ENCODE measurements at regions not wholly inside any gene's neighbourhood (a gene's known extent, or its start where the extent isn't known, plus 50 kb on each side); places are given as distances from the start of the nearest gene placed in this dataset.

DNA sequence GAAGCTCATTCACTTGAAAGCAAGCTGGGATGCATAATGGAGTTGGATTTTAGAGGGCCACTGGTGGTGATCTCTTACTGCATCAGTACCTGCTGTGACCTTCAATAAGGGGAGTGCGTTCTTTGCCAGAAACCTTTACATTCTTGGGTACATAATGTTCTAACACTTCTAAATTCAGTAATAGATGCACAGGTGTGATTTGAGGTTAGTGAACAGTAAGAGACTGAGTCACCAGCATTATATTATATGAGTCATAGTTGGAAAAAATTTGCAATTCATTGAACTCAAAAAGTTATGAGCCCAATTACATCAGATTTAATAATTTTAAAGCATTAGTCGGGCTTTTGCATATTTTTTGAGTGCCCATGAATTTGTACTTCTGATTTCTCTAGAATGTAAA lies 803.3 kb downstream of the ADCYAP1 start:
- H3K4me3 ChIP-seq (ENCODE audit: low read depth, low read length) = no peak overlapping the region
- no peak for TF ChIP-seq CTCF (IDR thresholded peaks at IDR 0.05; ENCODE audit: borderline replicate concordance, insufficient read depth, low read depth, low read length)

GRCh38 chr18:1710114-1710513 lies 805.4 kb downstream of the ADCYAP1 start:
- no peak overlapping the region for H3K4me3 ChIP-seq (ENCODE audit: low read depth, low read length)
- TF ChIP-seq CTCF (IDR thresholded peaks at IDR 0.05; ENCODE audit: borderline replicate concordance, insufficient read depth, low read depth, low read length) = no peak

DNA sequence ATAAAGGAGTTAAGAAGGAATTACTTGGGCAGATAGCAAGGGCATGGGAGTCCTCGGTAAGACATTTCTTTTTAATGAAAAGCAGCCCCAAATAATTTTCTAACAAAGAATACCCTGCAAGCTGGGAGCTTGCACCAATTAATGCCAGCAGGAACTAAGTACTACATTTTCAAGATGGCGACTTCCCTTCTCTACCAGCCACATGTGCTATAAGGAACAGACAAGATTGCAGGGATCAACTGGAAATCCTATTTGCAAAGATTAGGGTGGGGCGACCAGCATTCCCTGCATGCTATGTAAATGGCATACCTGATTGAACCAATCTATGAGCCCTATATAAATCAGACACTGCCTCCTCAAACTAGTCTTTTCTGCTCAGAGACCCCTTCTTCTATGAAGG lies 827.5 kb downstream of the ADCYAP1 start:
- no peak for TF ChIP-seq CTCF (IDR thresholded peaks at IDR 0.05; ENCODE audit: borderline replicate concordance, insufficient read depth, low read depth, low read length)
- H3K4me3 ChIP-seq (ENCODE audit: low read depth, low read length) = no peak overlapping the region

DNA sequence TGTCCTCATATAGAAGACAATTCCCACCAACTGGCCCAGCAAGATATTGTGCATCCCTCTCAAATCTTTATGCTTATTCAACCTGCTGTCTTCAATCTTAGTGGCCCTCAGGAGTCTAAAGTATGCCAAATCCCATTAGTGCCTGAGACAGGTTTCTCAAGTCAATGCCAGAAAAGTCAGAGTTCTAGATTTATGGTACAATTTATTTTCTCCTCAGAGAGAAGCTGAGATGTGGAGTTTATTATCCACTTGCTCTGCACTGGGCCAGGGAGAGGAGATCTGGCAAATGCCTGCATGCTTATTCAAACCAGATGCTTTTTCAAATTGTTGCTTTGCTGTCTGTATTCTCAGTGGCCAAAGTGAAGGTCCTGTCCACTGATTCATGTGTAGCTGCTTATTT lies 825.2 kb downstream of the METTL4 start:
- no peak for TF ChIP-seq CTCF (IDR thresholded peaks at IDR 0.05; ENCODE audit: borderline replicate concordance, insufficient read depth, low read depth, low read length)
- H3K4me3 ChIP-seq (ENCODE audit: low read depth, low read length) = no peak overlapping the region

DNA sequence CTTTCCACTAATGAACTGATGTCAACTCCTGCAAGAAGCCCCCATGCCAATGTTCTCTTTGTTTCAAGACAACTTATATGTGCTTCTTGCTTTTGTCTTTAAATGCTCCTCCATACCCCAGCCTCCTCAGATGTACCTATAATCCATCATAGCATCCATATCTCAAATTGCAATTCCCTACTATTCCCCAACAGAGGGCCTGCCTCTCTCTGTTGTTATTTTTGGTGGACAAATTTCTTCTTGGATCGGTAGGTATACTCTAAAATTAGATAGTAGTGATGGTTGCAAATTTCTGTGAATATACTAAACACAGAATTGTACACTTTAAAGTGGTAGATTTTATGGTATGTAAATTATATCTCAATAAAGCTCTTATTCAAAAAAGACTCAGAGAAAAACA lies 820.1 kb downstream of the METTL4 start:
- no peak overlapping the region for H3K4me3 ChIP-seq (ENCODE audit: low read depth, low read length)
- no peak for TF ChIP-seq CTCF (IDR thresholded peaks at IDR 0.05; ENCODE audit: borderline replicate concordance, insufficient read depth, low read depth, low read length)

GRCh38 chr18:1760901-1761300 lies 810.4 kb downstream of the METTL4 start:
- H3K4me3 ChIP-seq (ENCODE audit: low read depth, low read length) = no peak overlapping the region
- no peak for TF ChIP-seq CTCF (IDR thresholded peaks at IDR 0.05; ENCODE audit: borderline replicate concordance, insufficient read depth, low read depth, low read length)

- no peak overlapping the region for H3K4me3 ChIP-seq (ENCODE audit: low read depth, low read length)
- TF ChIP-seq CTCF (IDR thresholded peaks at IDR 0.05; ENCODE audit: borderline replicate concordance, insufficient read depth, low read depth, low read length) = no peak
Measured at GRCh38 chr18:1774261-1774660, 797.0 kb downstream of the METTL4 start.

Measured in GM12875 (cell line).